ENCODE measurements at regions not wholly inside any gene's neighbourhood (a gene's known extent, or its start where the extent isn't known, plus 50 kb on each side); places are given as distances from the start of the nearest gene placed in this dataset.

GRCh38 chr2:125491663-125492062 lies 1164.3 kb upstream of the GYPC start:
- DNase-seq (ENCODE audit: low spot score) = no peak

- DNase-seq (ENCODE audit: low spot score) = no peak
Observed at GRCh38 chr2:125512313-125512712, 1143.6 kb upstream of the GYPC start.

- DNase-seq (ENCODE audit: low spot score) = no peak
Observed at GRCh38 chr2:125516496-125517109, 1139.4 kb upstream of the GYPC start.

- no peak for DNase-seq (ENCODE audit: low spot score)
Observed at GRCh38 chr2:125526093-125526492, 1129.9 kb upstream of the GYPC start.

- DNase-seq (ENCODE audit: low spot score) = no peak
Observed at GRCh38 chr2:125535089-125535488, 1120.9 kb upstream of the GYPC start.

- no peak for DNase-seq (ENCODE audit: low spot score)
Observed at GRCh38 chr2:125543968-125544514, 1111.9 kb upstream of the GYPC start.

GRCh38 chr2:125553768-125554167 lies 1102.2 kb upstream of the GYPC start:
- no peak for DNase-seq (ENCODE audit: low spot score)

- DNase-seq (ENCODE audit: low spot score) = no peak
Observed at GRCh38 chr2:125554956-125555355, 1101.0 kb upstream of the GYPC start.

GRCh38 chr2:125559186-125559585 lies 1096.8 kb upstream of the GYPC start:
- DNase-seq (ENCODE audit: low spot score) = no peak

- DNase-seq (ENCODE audit: low spot score) = no peak
Observed at GRCh38 chr2:125560855-125561254, 1095.1 kb upstream of the GYPC start.

GRCh38 chr2:125561302-125561701 lies 1094.7 kb upstream of the GYPC start:
- no peak for DNase-seq (ENCODE audit: low spot score)

- no peak for DNase-seq (ENCODE audit: low spot score)
Observed at GRCh38 chr2:125562924-125563323, 1093.0 kb upstream of the GYPC start.

- DNase-seq (ENCODE audit: low spot score) = no peak
Observed at GRCh38 chr2:125564471-125564870, 1091.5 kb upstream of the GYPC start.

- no peak for DNase-seq (ENCODE audit: low spot score)
Observed at GRCh38 chr2:125566422-125566821, 1089.5 kb upstream of the GYPC start.

GRCh38 chr2:125567100-125567499 lies 1088.9 kb upstream of the GYPC start:
- no peak for DNase-seq (ENCODE audit: low spot score)

- no peak for DNase-seq (ENCODE audit: low spot score)
Observed at GRCh38 chr2:125572660-125573059, 1083.3 kb upstream of the GYPC start.

GRCh38 chr2:125573432-125573831 lies 1082.5 kb upstream of the GYPC start:
- no peak for DNase-seq (ENCODE audit: low spot score)

- DNase-seq (ENCODE audit: low spot score) = no peak
Observed at GRCh38 chr2:125576558-125576957, 1079.4 kb upstream of the GYPC start.

- no peak for DNase-seq (ENCODE audit: low spot score)
Observed at GRCh38 chr2:125581557-125581956, 1074.4 kb upstream of the GYPC start.

- no peak for DNase-seq (ENCODE audit: low spot score)
Observed at GRCh38 chr2:125582516-125582915, 1073.4 kb upstream of the GYPC start.

- DNase-seq (ENCODE audit: low spot score) = no peak
Observed at GRCh38 chr2:125584732-125585131, 1071.2 kb upstream of the GYPC start.

GRCh38 chr2:125588780-125589179 lies 1067.2 kb upstream of the GYPC start:
- no peak for DNase-seq (ENCODE audit: low spot score)

- DNase-seq (ENCODE audit: low spot score) = no peak
Observed at GRCh38 chr2:125591954-125592353, 1064.0 kb upstream of the GYPC start.

GRCh38 chr2:125593036-125593435 lies 1062.9 kb upstream of the GYPC start:
- no peak for DNase-seq (ENCODE audit: low spot score)
